ELF-1 (cell line): ENCODE measurements at regions not wholly inside any gene's neighbourhood (a gene's known extent, or its start where the extent isn't known, plus 50 kb on each side); places are given as distances from the start of the nearest gene placed in this dataset.
"Not testable (repeated sequence)": the region's sequence is repeated elsewhere in the genome, so short reads cannot be mapped to it uniquely, and the experiment has no call there.

Experiments used
- DNase-seq: peaks from one replicate; pipeline ENCODE4 v3.0.0-alpha.2; 2016; ENCODE audit warnings: low read depth, low spot score

DNA sequence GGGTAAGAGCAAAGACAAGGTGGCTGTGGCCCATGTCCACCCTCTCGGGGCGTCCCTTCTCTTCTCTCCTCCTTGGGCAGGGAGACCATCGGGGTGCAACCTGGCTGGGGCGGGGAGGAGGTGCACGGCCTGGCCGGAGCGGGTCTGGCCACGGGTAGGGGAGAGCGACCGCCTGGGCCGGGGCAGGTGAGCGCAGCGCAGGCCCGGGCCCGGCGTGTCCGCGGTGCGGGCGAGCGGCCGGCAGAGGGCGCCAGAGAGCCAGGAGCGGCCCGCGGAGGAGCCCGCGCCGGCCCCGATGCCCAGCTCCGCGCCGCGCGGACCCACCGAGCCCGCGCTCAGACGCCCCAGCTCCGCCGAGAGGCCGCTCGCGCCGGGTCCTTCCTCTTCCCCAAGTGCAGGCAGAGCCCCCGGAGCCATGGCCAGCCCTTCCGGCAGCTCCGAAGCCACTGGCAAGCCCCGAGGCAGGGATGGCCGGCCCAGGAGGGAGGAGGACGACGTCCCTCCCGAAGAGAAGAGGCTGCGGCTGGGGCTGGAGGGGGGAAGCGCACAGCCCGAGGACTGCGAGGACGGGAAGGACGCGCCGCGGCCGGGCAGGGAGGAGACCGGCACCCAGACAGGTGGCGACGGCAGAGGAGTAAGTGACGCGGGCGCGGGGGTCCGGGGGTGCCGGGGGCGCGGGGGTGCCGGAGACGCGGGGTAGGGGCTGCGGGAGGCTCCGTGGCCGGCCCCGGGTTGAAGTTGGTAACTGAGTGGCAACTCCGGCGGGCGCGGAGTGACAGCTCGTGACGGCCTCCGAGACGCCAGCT is 142.1 kb upstream of the EEF2KMT start:
- DNase-seq: peak; percentile 41

DNA sequence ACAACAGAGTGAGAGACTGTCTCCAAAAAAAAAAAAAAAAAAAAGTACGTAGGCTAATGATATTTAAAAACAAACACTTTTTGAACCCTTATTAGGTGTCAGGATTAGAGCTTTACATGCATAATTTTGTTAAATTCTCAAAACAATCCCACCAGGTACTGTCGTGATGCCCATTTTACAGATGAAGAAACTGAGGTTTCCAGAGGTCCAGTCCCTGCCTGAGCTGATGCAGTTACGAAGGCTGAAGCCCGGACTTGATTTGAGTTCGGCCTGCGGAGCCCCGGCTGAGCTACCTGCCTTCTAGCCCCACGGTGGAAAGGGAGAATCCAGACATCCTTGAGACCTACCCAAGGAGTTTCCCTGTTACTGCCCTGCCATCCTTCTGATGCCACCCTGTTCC is 137.5 kb upstream of the EEF2KMT start:
- DNase-seq: no peak

DNA sequence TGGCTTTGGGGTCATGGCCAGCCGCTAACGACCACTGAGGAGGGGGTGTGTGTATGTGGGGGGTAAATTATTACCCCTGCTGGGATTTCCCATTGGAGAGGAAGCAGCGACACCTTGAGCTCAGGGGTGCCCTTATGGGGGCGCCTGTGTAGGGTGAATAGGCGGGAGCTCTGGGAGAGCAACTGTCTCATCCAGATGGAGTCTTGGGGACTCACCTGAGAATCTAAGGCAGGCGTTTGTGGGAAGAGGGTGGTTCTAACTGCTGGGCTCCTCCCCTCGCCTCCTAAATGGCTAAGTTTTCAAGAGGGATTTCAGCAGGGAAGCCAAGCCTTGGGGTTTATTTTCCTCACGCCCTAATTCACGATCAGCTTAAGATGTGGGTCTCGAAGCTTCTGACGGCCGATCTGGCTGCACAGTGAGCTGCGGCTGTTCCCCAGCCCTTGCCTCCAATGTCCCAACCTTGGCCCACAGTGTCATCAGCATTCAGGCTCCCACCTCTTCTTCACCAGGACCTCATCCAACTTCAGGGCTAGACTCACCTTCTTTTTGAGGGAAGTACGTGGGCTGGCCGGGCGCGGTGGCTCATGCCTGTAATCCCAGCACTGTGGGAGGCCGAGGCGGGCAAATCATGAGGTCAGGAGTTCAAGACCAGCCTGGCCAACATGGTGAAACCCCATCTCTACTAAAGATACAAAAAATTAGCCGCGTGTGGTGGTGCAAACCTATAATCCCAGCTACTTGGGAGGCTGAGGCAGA is 136.9 kb upstream of the EEF2KMT start:
- no peak for DNase-seq

DNA sequence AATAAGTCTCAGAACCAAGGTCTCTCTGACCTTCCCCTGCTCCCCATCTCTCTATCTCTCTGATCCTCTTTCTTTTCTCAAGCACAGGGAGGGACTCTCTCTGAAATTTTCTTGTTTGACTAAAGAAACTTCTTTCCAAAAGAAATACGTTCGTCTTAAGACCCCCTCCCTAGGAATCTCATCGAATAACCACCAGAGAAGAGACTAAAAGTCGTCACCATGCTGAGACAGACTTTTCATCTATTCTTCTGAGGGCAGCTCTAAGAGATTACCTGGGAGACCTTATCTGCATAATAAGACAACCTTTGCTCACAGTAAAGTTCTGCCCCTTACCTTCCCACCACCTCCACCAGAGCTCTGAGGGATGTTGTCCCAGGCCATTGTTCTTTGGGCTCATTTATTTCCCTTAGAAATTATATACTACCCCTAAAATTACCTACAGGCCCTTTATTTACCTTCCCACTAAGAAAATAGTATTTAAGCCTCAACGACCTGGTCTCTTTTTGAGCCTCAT is 133.7 kb upstream of the EEF2KMT start:
- no peak for DNase-seq

DNA sequence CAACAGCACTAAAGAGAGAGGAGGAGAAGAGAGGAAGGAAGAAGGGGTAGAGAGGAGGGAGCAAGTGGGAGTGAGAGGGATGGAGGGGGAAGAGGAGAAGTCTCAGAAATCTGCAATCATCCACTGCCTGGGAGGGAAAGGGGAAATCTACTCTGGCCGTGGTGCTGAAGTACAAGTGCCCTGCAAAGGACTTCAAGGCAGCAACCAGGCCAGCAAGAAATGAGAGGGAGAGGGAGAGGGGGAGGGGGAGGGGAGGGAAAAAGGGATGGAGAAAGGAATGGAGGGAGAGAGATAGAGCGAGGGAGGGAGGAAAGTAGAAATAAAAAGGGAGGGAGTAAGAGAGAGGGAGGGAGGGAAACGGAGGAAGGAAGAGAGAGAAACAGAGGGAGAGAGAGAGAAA is 130.8 kb upstream of the EEF2KMT start:
- peak; percentile 29 for DNase-seq

DNA sequence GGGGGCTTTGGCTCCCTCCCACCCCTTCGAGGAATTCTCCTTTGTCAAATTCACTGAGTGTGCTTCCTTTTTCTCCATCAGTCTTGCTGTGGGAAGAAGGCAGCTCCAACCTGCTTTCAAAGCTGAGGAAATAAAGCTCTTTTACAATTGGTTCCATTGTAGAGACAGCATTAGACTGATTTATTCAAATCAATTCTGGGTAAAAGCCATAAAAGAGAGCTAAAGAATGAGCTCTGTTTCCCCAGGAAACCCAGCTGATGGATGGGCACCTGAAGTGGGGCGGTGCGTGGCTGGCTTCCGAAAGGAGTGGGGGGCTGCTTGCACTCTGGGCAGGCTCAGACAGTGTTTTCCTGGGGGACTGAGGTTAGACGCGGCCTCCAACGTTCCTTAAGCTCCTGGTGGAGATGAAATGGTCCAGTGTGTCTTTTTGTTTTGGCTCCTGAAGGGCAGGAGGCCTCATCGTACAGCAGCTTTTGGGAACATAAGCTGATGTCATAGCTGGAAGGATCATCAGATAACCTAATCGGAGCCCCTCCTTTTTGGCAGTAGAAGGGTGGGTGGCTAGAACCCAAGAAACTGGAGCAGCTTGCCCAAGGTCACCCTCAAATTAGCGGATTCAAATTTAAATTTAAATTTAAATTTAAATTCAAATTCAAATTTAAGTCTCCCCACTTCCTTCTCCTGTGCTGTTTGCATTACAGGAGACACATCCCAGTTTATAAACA is 128.5 kb upstream of the EEF2KMT start:
- DNase-seq: no peak

DNA sequence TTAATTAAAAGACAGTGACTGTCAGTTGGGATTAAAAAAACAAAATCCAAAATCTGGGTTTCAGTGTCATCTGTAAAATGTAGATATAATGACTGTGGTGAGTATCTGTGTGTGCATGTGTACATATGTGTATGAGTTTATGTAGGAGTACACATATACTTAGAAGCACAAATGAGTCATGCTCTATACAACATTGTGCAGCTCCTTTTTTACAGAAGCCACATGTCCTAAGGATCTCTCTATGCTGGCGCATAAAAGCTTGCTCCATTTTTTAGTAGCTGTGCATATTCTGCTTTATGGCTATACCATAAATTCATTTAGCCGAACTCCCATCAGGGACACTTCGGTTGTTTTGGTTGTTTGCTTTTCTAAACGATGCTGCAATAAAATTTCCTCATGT is 125.2 kb upstream of the EEF2KMT start:
- DNase-seq: no peak

DNA sequence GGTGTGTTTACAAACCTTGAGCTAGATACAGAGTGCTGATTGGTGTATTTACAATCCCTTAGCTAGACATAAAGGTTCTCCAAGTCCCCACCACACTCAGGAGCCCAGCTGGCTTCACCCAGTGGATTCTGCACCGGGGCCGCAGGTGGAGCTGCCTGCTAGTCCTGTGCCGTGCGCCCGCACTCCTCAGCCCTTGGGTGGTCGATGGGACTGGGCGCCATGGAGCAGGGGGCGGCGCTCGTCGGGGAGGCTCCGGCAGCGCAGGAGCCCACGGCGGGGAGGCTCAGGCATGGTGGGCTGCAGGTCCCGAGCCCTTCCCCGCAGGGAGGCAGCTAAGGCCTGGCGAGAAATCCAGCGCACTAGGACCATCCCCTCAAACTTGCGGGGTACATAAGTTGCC is 124.2 kb upstream of the EEF2KMT start:
- DNase-seq: not testable (repeated sequence)

DNA sequence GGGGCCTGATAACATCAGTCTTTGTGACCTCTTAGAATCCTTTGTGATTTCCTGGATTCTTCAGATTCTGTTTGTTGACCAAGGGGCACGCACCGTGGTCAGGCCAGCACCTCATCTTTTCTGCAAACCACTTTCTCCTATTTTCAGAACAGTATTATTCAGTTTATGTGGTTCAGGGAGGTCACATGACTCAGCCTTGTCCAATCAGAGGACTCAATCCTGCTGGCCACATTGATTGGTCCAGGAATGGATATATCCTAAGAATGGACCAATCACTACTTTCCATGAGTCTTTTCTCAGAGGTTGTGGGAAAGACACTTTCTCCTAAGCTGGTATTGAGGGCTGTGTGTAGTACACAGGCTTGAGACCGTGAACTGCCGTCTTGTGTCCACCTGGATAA is 123.1 kb upstream of the EEF2KMT start:
- no peak for DNase-seq

DNA sequence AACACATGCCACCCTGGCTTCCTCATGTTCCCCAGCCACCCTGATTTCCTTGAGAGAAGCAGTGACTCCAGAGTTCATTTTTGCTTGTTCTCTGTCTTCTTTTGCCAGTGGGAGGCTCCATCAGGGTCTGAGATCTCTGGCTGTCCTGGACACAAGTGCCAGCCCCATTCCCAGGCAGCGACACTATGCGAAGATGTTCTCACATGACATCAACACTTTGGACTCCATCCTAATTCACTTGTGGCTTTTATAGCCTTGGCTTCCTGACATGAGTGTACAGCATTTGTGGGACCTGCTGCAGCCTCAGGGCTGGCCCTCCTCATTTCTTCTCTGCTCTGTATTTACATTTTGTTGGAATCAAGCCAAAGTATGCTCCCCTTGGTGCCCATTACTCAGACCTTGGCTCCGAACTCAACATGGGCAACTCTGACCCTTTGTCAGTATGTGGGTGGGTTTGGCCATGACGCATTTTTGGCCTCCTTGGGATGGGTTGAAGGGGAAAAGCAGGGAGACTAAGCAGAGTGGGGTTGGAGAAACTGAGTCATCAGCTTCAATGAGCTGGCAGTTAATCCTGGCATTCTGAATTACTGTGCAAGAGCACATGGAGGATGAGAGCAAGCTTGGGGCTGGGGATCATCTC is 119.0 kb upstream of the EEF2KMT start:
- no peak for DNase-seq

DNA sequence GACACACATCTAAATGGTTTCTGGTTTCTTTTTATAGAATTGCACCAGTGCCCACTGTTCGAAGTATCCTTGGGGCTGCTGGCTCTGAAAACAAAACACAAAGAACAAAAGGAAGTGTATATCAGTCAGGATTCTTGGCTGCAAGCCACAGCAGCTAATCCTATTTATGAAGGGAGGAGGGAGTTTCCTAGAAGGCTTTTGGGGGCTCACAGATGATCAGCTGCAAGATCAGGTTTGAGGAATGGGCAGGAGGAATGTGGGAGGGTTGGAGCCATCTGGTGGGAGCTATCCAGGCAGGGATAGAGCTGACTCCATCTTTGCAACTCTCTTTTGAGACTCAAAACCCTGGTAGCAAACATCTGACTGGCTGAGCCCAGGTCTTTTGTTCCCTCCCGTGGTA is 118.3 kb upstream of the EEF2KMT start:
- DNase-seq: no peak

DNA sequence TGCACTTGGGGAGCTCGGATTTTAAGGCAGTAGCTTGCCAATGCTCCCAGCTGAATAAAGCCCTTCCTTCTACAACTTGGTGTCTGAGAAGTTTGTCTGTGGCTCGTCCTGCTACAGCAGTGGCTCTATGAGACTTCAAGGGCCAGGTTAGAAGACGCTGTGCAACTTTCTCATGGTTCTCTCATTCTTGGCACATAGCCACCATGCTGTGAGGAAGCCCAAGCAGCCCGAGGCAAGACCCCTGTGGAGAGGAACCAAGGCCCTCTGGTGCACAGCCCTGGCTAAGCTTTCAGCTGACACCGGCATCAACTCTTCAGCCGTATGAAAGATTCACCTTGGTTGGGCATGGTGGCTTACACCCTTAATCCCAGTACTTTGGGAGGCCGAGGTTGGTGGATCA is 116.9 kb upstream of the EEF2KMT start:
- DNase-seq: peak; percentile 56

DNA sequence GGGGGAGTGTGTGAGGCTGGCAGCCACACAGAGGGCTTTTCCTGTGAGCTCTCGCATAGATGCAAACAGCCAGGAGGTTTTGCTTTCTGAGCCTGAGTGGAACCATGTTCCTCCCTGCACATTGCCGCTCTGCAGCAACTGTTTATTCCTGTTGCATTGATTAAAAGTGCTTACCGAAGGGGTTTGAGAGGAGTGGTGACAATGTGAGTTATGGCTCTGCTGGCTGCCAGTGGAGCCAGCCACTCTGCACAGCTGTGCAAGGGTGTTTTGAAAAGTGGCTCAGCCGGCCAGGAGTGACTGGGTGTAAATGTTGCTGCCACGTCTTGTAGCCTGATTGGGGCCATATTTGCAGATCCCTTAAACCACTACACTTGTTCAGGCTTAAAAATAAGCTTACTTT is 114.9 kb upstream of the EEF2KMT start:
- peak; percentile 7 for DNase-seq

DNA sequence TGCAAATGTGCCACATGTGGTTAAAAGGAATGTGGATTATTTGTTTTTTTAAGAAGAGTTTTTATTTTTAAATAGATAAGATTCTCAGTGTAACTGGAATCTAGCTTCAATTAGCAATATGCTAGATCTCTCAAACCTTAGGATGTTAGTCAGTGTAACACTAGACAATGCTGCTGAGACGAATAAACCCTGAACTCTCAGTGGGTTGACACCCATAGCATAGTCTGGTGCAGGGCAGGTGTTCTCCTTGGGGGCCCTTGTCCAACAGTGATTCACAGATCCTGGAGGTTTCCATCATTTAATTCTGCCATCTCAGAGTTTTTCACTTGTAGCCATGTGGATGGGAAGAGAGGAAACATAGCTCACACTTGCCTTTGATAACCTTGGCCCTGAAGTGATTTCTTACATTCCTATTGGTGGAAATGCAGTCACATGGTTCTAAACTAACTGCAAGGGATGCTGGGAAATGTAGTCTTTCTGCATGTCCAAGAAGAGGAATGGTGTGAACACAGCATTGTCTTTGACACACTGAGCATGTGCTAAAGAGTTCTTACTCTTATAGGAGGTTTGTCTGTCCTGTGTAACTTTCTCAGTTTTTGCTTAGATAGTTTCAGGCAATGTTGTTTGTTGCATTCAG is 110.4 kb upstream of the EEF2KMT start:
- peak; percentile 14 for DNase-seq

DNA sequence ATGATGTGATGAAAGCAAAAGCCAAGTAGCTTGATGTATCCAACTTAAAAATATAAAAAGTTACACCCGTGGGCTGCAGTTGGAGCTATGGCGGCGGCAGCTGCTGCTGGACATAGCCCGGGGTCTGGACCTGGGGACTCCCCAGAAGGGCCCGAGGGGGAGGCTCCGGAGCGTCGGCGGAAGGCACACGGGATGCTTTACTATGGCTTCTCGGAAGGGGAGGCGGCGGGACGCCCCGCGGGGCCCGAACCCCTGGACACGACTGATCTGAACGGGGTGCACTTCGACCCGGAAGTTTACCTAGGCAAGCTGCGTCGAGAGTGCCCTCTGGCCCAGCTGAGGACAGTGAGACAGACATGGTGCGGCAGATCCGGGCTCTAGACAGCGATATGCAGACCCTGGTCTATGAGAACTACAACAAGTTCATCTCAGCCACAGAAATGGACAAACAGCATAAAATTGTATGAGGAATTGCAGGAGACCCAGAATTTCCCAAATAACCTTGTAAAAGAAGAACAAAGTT is 109.5 kb upstream of the EEF2KMT start:
- no peak for DNase-seq

DNA sequence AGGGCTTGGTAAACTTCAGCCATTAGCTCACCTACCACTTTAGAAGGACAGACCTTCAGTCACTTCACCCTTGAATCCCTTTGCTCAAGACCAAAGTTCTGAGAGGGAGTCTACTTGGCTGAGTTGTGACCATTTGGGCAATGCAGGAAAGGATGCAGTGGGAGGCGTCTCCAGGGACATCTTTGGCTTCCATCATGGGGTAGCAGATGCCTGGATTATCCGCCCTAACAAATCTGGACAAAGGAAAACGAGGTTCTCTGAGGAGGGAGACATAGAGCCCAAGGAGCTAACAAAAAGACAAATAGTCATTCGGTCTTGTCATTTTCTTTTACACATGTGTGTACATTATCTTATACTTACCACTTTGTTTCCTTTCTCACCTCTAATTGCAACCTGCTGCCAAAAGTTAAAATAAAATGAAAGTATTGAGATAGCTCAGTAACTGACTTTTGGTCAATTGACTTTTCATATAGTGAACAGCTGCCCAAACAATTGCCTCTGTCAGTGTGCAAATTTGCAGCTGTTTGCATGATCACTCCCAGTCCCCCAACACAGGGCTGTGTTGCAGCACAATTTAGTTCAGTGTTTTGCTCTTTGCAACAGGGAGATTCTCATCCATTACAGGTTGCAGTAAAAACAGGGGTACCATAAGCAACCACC is 108.9 kb upstream of the EEF2KMT start:
- DNase-seq: no peak

DNA sequence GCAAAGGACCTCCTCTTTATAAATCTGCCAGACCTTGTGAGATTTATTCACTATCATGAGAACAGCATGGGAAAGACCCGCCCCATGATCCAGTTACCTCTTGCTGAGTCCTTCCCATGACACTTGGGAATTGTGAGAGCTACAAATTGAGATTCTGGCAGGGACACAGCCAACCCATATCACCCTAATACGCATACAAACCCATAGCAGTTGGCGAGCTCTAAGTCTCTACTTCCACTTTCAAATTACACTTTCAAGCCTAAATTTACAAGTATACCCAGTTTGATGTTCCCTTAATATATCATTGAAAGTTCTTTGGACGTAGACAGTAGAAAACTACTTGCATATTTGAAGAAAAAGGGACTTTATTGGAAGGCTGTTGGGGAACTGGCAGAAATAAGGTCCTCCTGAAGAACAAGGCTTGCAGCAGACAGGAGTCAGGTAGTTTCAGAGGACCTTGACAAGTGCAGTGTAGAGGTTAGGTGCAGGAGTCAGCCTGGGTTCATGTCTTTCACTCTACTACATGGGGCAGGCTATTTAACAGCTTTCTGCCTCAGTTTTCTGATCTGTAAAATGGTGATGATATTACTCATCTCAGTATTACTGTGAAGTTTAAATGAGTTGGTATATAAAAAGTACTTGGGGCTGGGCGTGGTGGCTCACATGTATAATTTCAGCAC is 107.9 kb upstream of the EEF2KMT start:
- DNase-seq: no peak

DNA sequence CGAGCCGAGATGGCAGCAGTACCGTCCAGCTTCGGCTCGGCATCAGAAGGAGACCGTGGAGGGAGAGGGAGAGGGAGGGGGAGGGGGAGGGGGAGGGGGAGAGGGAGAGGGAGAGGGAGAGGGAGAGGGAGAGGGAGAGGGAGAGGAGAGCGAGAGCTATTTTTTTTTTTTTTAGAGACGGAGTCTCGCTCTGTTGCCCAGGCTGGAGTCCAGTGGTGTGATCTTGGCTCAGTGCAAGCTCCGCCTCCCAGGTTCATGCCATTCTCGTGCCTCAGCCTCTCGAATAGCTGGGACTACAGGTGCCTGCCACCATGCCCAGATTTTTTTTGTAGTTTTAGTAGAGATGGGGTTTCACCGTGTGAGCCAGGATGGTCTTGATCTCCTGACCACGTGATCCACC is 106.1 kb upstream of the EEF2KMT start:
- not testable (repeated sequence) for DNase-seq

DNA sequence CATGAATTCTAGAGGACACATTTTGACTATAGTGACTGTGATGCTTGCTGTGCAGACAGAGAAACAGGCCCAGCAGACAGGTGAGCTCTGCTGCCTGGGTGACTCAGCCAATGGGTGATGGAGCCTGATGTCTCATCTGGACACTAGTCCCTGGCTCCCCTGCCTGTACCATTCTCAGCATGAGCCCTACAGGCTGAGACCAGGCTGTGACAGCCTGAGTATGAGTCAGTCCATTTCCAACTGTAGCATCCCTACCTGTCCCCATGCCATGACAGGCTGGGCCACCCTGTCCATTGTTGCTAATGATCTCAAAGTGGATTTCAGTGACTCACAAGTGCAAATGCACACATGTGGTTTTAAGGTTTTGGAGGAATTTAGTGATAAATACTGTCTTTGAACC is 102.5 kb upstream of the EEF2KMT start:
- no peak for DNase-seq

DNA sequence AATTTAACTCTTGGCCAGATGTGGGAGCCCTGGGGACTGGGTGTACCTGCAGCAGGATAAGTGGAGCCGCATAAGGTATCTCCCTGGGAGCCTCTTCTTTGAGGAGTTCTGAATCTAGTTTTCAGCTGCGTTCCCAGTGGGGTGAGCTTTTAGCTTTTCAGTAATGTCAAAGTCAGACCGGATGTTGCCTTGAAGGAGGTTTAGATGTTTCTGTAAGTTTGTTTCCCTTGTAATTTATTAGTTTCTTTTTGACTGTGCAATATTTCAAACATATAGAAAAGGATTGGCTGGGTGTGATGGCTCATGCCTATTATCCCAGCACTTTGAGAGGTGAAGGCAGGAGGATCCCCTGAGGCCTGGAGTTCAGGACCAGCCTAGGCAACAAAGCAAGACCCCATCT is 98.6 kb upstream of the EEF2KMT start:
- no peak for DNase-seq
